ENCODE measurements at regions not wholly inside any gene's neighbourhood (a gene's known extent, or its start where the extent isn't known, plus 50 kb on each side); places are given as distances from the start of the nearest gene placed in this dataset.

GRCh38 chr5:6849316-6850105 lies 136.3 kb downstream of the TENT4A start:
- TF ChIP-seq YY1 (IDR thresholded peaks at IDR 0.05; ENCODE audit: insufficient read depth, insufficient read length) (no peak), ZNF274 (IDR thresholded peaks at IDR 0.05; ENCODE audit: low read depth, low read length) (no peak), SUZ12 (IDR thresholded peaks at IDR 0.05; ENCODE audit: extremely low read depth, insufficient read depth, insufficient read length) (no peak)
